GM21526 (cell line): ENCODE measurements at regions not wholly inside any gene's neighbourhood (a gene's known extent, or its start where the extent isn't known, plus 50 kb on each side); places are given as distances from the start of the nearest gene placed in this dataset.
"Not testable (repeated sequence)": the region's sequence is repeated elsewhere in the genome, so short reads cannot be mapped to it uniquely, and the experiment has no call there.

Experiments
- ATAC-seq: cut with Tn5 transposase; IDR thresholded peaks from one replicate; pipeline ENCODE4 v1.9.1; 2021; ENCODE audit warnings: moderate library complexity; ENCODE audit not compliant: unreplicated experiment, low FRiP score

- ATAC-seq = no peak
These were observed 189.0 kb downstream of the GALNT1 start for GRCh38 chr18:35770376-35771014.

- no peak for ATAC-seq
These were observed 189.6 kb downstream of the GALNT1 start for GRCh38 chr18:35771172-35771571.

GRCh38 chr18:35775887-35776286 lies 194.3 kb downstream of the GALNT1 start:
- ATAC-seq = no peak

- no peak for ATAC-seq
These were observed 194.9 kb downstream of the GALNT1 start for GRCh38 chr18:35776473-35776872.

GRCh38 chr18:35777039-35777438 lies 195.4 kb upstream of the RMP24 start:
- no peak for ATAC-seq

- ATAC-seq = no peak
These were observed 193.4 kb upstream of the RMP24 start for GRCh38 chr18:35778850-35779627.

GRCh38 chr18:35780937-35781336 lies 191.5 kb upstream of the RMP24 start:
- no peak for ATAC-seq

GRCh38 chr18:35782926-35783325 lies 189.6 kb upstream of the RMP24 start:
- no peak for ATAC-seq

- ATAC-seq = no peak
These were observed 186.0 kb upstream of the RMP24 start for GRCh38 chr18:35786365-35787042.

- no peak for ATAC-seq
These were observed 182.9 kb upstream of the RMP24 start for GRCh38 chr18:35789543-35789942.

GRCh38 chr18:35797948-35798347 lies 174.5 kb upstream of the RMP24 start:
- ATAC-seq = no peak

- ATAC-seq = no peak
These were observed 168.9 kb upstream of the RMP24 start for GRCh38 chr18:35803551-35803950.

GRCh38 chr18:35804377-35804776 lies 168.1 kb upstream of the RMP24 start:
- ATAC-seq = no peak

- no peak for ATAC-seq
These were observed 164.6 kb upstream of the RMP24 start for GRCh38 chr18:35807811-35808335.

GRCh38 chr18:35808796-35809195 lies 163.7 kb upstream of the RMP24 start:
- ATAC-seq = no peak

GRCh38 chr18:35810520-35810919 lies 162.0 kb upstream of the RMP24 start:
- ATAC-seq = no peak

GRCh38 chr18:35811896-35812295 lies 160.6 kb upstream of the RMP24 start:
- ATAC-seq = no peak

GRCh38 chr18:35815011-35815410 lies 157.5 kb upstream of the RMP24 start:
- not testable (repeated sequence) for ATAC-seq

- no peak for ATAC-seq
These were observed 156.5 kb upstream of the RMP24 start for GRCh38 chr18:35816003-35816402.

- no peak for ATAC-seq
These were observed 154.7 kb upstream of the RMP24 start for GRCh38 chr18:35817604-35818352.

GRCh38 chr18:35818353-35818667 lies 154.2 kb upstream of the RMP24 start:
- no peak for ATAC-seq
